NCI-H1048 (cell line): ENCODE measurements at regions not wholly inside any gene's neighbourhood (a gene's known extent, or its start where the extent isn't known, plus 50 kb on each side); places are given as distances from the start of the nearest gene placed in this dataset.
A peak's percentile ranks its signal among the peaks of the same experiment; 100 is the strongest.
"Not testable (repeated sequence)": the region's sequence is repeated elsewhere in the genome, so short reads cannot be mapped to it uniquely, and the experiment has no call there.

Experiments used
- DNase-seq: peaks from one replicate; lab custom pipeline; 2025; lab: John Stamatoyannopoulos, UW

GRCh38 chr22:23381661-23382427, 198.2 kb downstream of the IGLL1 start:
- no peak for DNase-seq

DNA sequence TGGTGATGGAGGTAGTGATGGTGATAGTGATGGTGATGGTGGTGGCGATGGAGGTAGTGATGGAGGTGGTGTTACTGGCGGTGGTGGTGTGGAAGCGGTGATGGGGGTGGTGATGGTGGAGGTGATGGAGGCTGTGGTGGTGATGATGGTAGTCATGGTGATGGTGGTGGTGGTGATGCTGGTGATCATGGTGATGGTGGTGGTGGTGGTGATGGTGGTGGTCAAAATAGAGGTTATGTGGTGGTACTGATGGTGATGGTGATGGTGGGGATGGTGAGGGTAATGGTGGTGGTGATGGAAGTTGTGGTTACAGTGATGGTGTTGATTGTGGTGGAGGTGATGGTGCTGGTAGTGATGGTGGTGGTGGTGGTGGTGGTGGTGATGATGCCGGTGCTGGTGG, 199.2 kb downstream of the IGLL1 start:
- no peak for DNase-seq

DNA sequence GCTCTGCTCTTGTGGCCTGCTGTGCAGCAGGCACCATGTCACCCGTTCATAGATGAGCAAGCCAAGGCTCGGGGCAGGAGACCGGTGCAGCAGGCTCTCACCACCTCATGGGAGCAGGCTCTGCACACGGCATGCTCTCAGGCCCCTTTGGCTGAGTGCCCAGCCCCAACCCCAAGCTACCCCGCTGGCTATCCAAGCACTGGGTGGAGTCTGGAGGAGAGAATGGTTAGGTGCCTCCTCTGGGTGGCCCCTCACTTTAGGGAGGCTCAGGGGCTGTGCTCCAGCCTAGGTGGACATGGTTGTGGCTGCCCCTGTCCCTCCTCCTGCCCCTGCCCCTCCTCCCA, 199.9 kb downstream of the IGLL1 start:
- DNase-seq, result no peak

GRCh38 chr22:23379540-23380229, 199.4 kb downstream of the BCR start:
- DNase-seq, result not testable (repeated sequence)

GRCh38 chr22:23377767-23378166, 197.5 kb downstream of the BCR start:
- no peak for DNase-seq

- peak; percentile 5 for DNase-seq
These were observed 195.9 kb downstream of the BCR start for GRCh38 chr22:23376256-23376655.

DNA sequence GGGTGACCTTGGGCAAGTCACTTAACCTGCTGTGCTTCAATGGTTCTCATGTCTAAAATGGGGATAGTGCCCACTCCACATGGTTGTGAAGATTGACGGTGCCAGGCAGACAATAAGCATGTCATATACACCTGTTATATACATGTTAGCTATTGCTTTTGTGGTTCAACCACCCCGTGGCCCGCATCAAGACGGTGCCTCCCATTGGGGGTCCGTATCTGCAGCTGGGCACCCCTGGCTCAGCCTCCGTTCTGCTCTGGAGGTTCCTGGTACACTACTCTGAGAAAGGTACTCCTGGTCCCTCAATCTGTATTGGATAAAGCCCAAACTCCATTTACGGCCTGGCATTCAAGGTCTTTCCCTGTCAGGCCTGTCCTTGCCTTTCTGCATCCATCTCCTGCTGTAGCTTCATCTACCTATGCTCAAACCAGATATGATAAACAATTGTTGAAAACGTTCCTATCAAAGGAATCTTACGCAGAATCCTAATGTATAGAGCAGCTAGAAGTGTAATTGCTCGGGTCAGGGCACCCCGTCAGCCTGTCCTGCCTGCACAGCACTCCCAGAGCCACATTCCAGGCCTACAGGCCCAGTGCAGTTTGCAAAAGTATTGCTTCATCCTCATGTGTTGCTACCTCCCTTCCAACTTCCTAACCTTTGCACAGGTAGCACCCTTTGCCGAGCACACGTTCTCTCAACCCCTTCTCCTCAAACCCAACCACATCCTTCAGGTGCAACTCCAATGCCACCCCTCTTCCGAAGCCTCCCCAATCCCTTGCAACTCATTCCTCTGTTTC, 194.9 kb downstream of the BCR start:
- DNase-seq, result no peak

DNA sequence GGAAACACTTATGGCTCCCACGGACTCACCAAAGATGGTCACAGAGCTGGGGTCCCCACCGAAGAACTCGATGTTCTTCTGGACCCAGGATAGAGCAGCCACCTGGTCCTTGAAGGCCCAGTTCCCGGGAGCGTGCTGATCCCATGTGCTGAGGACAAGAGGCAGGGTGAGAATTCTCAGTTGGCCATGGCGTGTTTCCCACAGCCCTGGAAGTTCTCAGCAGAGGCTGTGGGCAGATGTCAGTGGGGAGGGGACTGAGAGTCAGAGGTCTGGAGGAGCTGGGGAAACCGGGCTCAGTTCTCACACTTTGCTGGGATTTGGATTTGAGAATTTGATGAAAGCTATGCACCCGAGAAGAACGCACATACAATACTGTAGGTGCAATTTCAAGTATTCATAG, 193.3 kb downstream of the BCR start:
- DNase-seq, result no peak

DNA sequence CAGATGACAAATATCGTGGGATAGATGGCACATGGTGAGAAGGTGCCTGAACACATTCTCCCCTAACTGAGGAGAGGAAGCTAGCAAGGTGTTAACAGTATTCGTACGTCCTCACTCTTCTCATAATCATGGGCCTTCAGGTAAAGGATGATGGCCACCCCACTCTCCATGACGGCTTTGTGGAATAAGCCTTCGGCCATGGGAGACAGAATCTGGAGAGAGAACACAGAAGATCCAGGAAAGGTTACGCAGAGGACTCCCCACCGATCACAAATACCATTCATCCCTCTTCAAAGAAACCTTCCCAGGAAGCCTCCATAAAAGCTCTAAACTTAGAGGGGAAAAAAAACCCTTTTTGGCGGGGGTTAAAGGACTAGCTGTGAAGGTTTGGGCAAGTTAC, 189.9 kb downstream of the BCR start:
- no peak for DNase-seq

GRCh38 chr22:23369054-23369685, 188.9 kb downstream of the BCR start:
- DNase-seq, result no peak
